ENCODE measurements at regions not wholly inside any gene's neighbourhood (a gene's known extent, or its start where the extent isn't known, plus 50 kb on each side); places are given as distances from the start of the nearest gene placed in this dataset.

- no peak overlapping the region for H3K4me3 ChIP-seq (ENCODE audit: low read depth, low read length)
Observed at GRCh38 chr6:40744835-40745234, 157.7 kb upstream of the LRFN2 start.

GRCh38 chr6:40743690-40744446, 156.7 kb upstream of the LRFN2 start:
- H3K4me3 ChIP-seq (ENCODE audit: low read depth, low read length), result no peak overlapping the region
- no peak for TF ChIP-seq CTCF (IDR thresholded peaks at IDR 0.05; ENCODE audit: borderline replicate concordance, insufficient read depth, low read depth, low read length)

More at GRCh38 chr6:40744835-40745234, 157.7 kb upstream of the LRFN2 start:
- TF ChIP-seq CTCF (IDR thresholded peaks at IDR 0.05; ENCODE audit: borderline replicate concordance, insufficient read depth, low read depth, low read length), result no peak

- H3K4me3 ChIP-seq (ENCODE audit: low read depth, low read length), result no peak overlapping the region
- no peak for TF ChIP-seq CTCF (IDR thresholded peaks at IDR 0.05; ENCODE audit: borderline replicate concordance, insufficient read depth, low read depth, low read length)
Observed at GRCh38 chr6:40743226-40743625, 156.1 kb upstream of the LRFN2 start.

- no peak overlapping the region for H3K4me3 ChIP-seq (ENCODE audit: low read depth, low read length)
- TF ChIP-seq CTCF (IDR thresholded peaks at IDR 0.05; ENCODE audit: borderline replicate concordance, insufficient read depth, low read depth, low read length), result no peak
Observed at GRCh38 chr6:40740518-40740917, 153.4 kb upstream of the LRFN2 start.

GRCh38 chr6:40738551-40739193, 151.5 kb upstream of the LRFN2 start:
- TF ChIP-seq CTCF (IDR thresholded peaks at IDR 0.05; ENCODE audit: borderline replicate concordance, insufficient read depth, low read depth, low read length), result no peak

GRCh38 chr6:40735521-40735920, 148.4 kb upstream of the LRFN2 start:
- no peak overlapping the region for H3K4me3 ChIP-seq (ENCODE audit: low read depth, low read length)
- TF ChIP-seq CTCF (IDR thresholded peaks at IDR 0.05; ENCODE audit: borderline replicate concordance, insufficient read depth, low read depth, low read length), result no peak

More at GRCh38 chr6:40738551-40739193, 151.5 kb upstream of the LRFN2 start:
- no peak overlapping the region for H3K4me3 ChIP-seq (ENCODE audit: low read depth, low read length)

- TF ChIP-seq CTCF (IDR thresholded peaks at IDR 0.05; ENCODE audit: borderline replicate concordance, insufficient read depth, low read depth, low read length), result no peak
- no peak overlapping the region for H3K4me3 ChIP-seq (ENCODE audit: low read depth, low read length)
Observed at GRCh38 chr6:40735121-40735520, 148.0 kb upstream of the LRFN2 start.

Measured in GM12875 (cell line).